ENCODE measurements at regions not wholly inside any gene's neighbourhood (a gene's known extent, or its start where the extent isn't known, plus 50 kb on each side); places are given as distances from the start of the nearest gene placed in this dataset.
"Not testable (repeated sequence)": the region's sequence is repeated elsewhere in the genome, so short reads cannot be mapped to it uniquely, and the experiment has no call there.

DNA sequence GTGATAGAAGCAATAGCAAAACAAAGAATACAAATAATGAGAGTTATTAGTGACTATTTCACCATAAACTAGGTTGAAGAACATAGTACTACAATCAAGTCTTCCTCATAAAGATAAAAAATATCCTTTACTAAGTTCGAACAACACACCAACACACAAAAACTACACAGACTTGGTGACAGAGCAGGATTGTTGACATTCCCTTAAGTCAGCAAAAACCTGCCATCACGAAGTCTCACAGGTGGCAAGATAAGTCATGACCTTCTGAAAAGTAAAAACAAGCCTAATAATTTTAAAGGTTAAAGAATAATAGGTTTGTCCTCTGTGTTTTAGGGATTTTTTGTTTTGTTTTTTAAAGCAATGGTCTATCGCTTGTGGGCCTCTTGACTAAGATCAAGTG lies 173.0 kb downstream of the SEC23A start:
- POLR2A ChIA-PET, result no interaction called here
- Mint-ChIP-seq H3K36me3 (ENCODE audit: insufficient read depth, unreplicated experiment) (no peaks in the 10 kb centered on the region), H3K27ac (ENCODE audit: low read depth, unreplicated experiment) (no peak overlapping the region), H3K4me3 (ENCODE audit: unreplicated experiment) (no peak overlapping the region), H3K9me3 (ENCODE audit: unreplicated experiment) (no peaks in the 10 kb centered on the region), H3K4me1 (ENCODE audit: insufficient read depth, unreplicated experiment) (no peaks in the 10 kb centered on the region), H3K27me3 (ENCODE audit: insufficient read depth, unreplicated experiment) (no peaks in the 10 kb centered on the region)
- intact Hi-C loops (cut with micrococcal nuclease), result no loop called here
- no peak for DNase-seq (ENCODE audit: unreplicated experiment)
- TF ChIP-seq, protein P1, sequence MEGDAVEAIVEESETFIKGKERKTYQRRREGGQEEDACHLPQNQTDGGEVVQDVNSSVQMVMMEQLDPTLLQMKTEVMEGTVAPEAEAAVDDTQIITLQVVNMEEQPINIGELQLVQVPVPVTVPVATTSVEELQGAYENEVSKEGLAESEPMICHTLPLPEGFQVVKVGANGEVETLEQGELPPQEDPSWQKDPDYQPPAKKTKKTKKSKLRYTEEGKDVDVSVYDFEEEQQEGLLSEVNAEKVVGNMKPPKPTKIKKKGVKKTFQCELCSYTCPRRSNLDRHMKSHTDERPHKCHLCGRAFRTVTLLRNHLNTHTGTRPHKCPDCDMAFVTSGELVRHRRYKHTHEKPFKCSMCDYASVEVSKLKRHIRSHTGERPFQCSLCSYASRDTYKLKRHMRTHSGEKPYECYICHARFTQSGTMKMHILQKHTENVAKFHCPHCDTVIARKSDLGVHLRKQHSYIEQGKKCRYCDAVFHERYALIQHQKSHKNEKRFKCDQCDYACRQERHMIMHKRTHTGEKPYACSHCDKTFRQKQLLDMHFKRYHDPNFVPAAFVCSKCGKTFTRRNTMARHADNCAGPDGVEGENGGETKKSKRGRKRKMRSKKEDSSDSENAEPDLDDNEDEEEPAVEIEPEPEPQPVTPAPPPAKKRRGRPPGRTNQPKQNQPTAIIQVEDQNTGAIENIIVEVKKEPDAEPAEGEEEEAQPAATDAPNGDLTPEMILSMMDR (IDR thresholded peaks at IDR 0.05; ENCODE audit: unreplicated experiment), result no peak
- no TSS peak for BruUV-seq (replicated peaks)
- CTCF ChIA-PET, result no interaction called here

DNA sequence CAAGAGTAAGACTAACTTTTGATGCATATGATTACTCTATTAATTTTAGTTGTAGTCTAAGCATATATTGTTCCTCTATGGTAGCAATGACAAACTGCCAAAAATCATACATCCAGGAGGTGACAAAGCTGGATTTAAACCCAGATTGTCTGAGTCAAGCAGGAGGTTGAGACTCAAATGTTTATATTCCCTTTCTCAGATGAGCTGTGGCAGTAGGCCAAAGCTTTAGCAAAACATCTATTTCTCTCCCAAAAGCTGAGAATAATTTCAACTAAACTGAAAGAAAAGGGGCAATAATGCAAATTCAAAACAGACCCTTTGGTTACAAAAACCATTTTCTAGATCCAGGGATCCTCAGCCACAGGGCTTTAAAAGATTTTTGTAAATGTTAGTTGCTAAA lies 173.6 kb downstream of the SEC23A start:
- H3K9me3 Mint-ChIP-seq (ENCODE audit: unreplicated experiment), result no peaks in the 10 kb centered on the region
- no TSS peak for BruUV-seq (replicated peaks)
- CTCF ChIA-PET, result no interaction called here

DNA sequence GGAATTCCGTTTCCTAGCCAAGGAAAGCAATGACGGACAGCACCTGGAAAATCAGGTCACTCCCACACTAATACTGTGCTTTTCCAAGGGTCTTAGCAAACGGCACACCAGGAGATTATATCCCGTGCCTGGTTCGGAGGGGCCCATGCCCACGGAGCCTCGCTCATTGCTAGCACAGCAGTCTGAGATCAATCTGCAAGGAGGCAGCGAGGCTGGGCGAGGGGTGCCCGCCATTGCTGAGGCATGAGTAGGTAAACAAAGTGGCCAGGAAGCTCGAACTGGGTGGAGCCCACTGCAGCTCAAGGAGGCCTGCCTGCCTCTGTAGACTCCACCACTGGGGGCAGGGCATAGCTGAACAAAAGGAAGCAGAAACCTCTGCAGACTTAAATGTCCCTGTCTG lies 181.1 kb downstream of the SEC23A start:
- intact Hi-C loops (cut with micrococcal nuclease); H3K27me3 Mint-ChIP-seq (ENCODE audit: insufficient read depth, unreplicated experiment); CTCF ChIA-PET; H3K4me3 Mint-ChIP-seq (ENCODE audit: unreplicated experiment); DNase-seq (ENCODE audit: unreplicated experiment); H3K9me3 Mint-ChIP-seq (ENCODE audit: unreplicated experiment); H3K4me1 Mint-ChIP-seq (ENCODE audit: insufficient read depth, unreplicated experiment); H3K27ac Mint-ChIP-seq (ENCODE audit: low read depth, unreplicated experiment); H3K36me3 Mint-ChIP-seq (ENCODE audit: insufficient read depth, unreplicated experiment); BruUV-seq (replicated peaks): not testable (repeated sequence)
- POLR2A ChIA-PET, result interaction anchor here (0.7 kb wide), 1 partner anchor 572 kb away, joined by 3 read pairs; no protein-coding TSS in a partner anchor

More for the DNA sequence above, 173.6 kb downstream of the SEC23A start:
- Mint-ChIP-seq H3K4me3 (ENCODE audit: unreplicated experiment) (no peak overlapping the region), H3K27ac (ENCODE audit: low read depth, unreplicated experiment) (no peak overlapping the region), H3K4me1 (ENCODE audit: insufficient read depth, unreplicated experiment) (no peaks in the 10 kb centered on the region), H3K27me3 (ENCODE audit: insufficient read depth, unreplicated experiment) (no peaks in the 10 kb centered on the region), H3K36me3 (ENCODE audit: insufficient read depth, unreplicated experiment) (no peaks in the 10 kb centered on the region)
- POLR2A ChIA-PET, result no interaction called here
- no peak for DNase-seq (ENCODE audit: unreplicated experiment)
- TF ChIP-seq, protein P1 (IDR thresholded peaks at IDR 0.05; ENCODE audit: unreplicated experiment), result no peak
- intact Hi-C loops (cut with micrococcal nuclease), result no loop called here

DNA sequence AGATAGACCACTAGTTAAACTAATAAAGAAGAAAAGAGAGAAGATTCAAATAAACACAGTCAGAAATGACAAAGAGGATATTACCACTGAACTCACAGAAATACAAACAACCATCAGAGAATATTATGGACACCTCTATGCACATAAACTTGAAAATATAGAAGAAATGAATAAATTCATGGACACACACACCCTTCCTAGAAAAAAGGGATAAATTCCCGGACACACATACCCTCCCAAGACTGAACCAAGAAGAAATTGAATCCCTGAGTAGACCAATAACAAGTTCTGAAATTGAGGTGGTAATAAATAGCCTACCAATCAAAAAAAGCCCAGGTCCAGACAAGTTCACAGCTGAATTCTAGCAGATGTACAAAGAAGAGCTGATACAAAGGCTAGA lies 187.9 kb downstream of the SEC23A start:
- POLR2A ChIA-PET, result interaction anchor here (0.6 kb wide), 1 partner anchor 76 kb away, joined by 3 read pairs; no protein-coding TSS in a partner anchor
- Mint-ChIP-seq H3K27me3 (ENCODE audit: insufficient read depth, unreplicated experiment) (no peaks in the 10 kb centered on the region), H3K4me1 (ENCODE audit: insufficient read depth, unreplicated experiment) (no peaks in the 10 kb centered on the region), H3K4me3 (ENCODE audit: unreplicated experiment) (no peak overlapping the region), H3K36me3 (ENCODE audit: insufficient read depth, unreplicated experiment) (no peaks in the 10 kb centered on the region), H3K9me3 (ENCODE audit: unreplicated experiment) (peaks cover 13% of the 10 kb centered on the region), H3K27ac (ENCODE audit: low read depth, unreplicated experiment) (no peak overlapping the region)
- intact Hi-C loops (cut with micrococcal nuclease), result no loop called here
- TF ChIP-seq, protein P1 (IDR thresholded peaks at IDR 0.05; ENCODE audit: unreplicated experiment), result no peak
- BruUV-seq (replicated peaks), result no TSS peak
- CTCF ChIA-PET, result interaction anchor here (0.6 to 0.7 kb wide), 3 partner anchors 218 to 788 kb away, joined by 3 read pairs; no protein-coding TSS in a partner anchor
- no peak for DNase-seq (ENCODE audit: unreplicated experiment)

DNA sequence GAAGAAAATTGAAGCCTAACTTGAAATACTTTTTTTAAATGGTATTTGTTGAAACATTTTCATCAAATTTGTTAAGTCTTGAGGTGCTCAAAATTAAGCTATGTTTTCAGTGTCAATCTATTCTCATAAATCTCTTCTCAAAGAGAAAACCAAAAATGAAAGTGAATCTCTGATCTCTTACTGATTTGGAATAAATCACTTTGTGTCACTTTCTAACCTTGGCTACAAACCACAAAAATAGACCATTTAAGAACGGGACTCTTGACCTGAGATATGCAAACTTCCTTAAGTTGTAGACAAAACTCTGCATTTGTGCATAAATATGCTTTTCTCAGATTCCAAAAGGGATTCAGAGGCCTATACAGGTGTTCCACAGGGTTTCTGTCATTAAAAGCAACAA lies 192.9 kb downstream of the SEC23A start:
- BruUV-seq (replicated peaks), result no TSS peak
- CTCF ChIA-PET, result interaction anchor here (1.1 kb wide), 1 partner anchor 34 kb away, joined by 3 read pairs; no protein-coding TSS in a partner anchor

More for the DNA sequence above, 192.9 kb downstream of the SEC23A start:
- no peaks in the 10 kb centered on the region for H3K4me1 Mint-ChIP-seq (ENCODE audit: insufficient read depth, unreplicated experiment)
- H3K36me3 Mint-ChIP-seq (ENCODE audit: insufficient read depth, unreplicated experiment), result no peaks in the 10 kb centered on the region
- H3K9me3 Mint-ChIP-seq (ENCODE audit: unreplicated experiment), result no peaks in the 10 kb centered on the region
- no peaks in the 10 kb centered on the region for H3K27me3 Mint-ChIP-seq (ENCODE audit: insufficient read depth, unreplicated experiment)
- no peak for DNase-seq (ENCODE audit: unreplicated experiment)
- no peak overlapping the region for H3K27ac Mint-ChIP-seq (ENCODE audit: low read depth, unreplicated experiment)
- TF ChIP-seq, protein P1 (IDR thresholded peaks at IDR 0.05; ENCODE audit: unreplicated experiment), result no peak
- no peak overlapping the region for H3K4me3 Mint-ChIP-seq (ENCODE audit: unreplicated experiment)
- POLR2A ChIA-PET, result no interaction called here
- intact Hi-C loops (cut with micrococcal nuclease), result no loop called here

Data from MCF 10A (cell line).